ENCODE measurements at regions not wholly inside any gene's neighbourhood (a gene's known extent, or its start where the extent isn't known, plus 50 kb on each side); places are given as distances from the start of the nearest gene placed in this dataset.

GRCh38 chr10:2262878-2263277 is 525.6 kb upstream of the ADARB2 start:
- H3K27ac ChIP-seq (ENCODE audit: insufficient read depth, low read length): no peak overlapping the region
- H3K23ac ChIP-seq (ENCODE audit: low read depth, low read length): no peak overlapping the region
- H2BK5ac ChIP-seq (ENCODE audit: low read depth, low read length, poor library complexity, severe bottlenecking): no peak overlapping the region
- dilution Hi-C loops (cut with HindIII; ENCODE audit: low sequenced_read_pairs, unreplicated experiment): no loop called here
- no peak overlapping the region for H3K9ac ChIP-seq (ENCODE audit: low read depth, low read length)
- no TSS peak for BruUV-seq (replicated peaks)
- H4K8ac ChIP-seq (ENCODE audit: low read depth in 2 of 2, low read length in 2 of 2): no peak overlapping the region
- no peak overlapping the region for H2BK120ac ChIP-seq (ENCODE audit: low read depth, low read length)
- H2AFZ ChIP-seq (replicated peaks; ENCODE audit: low read length, poor library complexity): no peak overlapping the region
- ChIA-PET POLR2A (ENCODE audit: unreplicated experiment) (no interaction called here), CTCF (no interaction called here)
- no peaks in the 10 kb centered on the region for H4K20me1 ChIP-seq (ENCODE audit: insufficient read depth, low read length)
- no peak for TF ChIP-seq USF2 (IDR thresholded peaks at IDR 0.05; ENCODE audit: low read depth, low read length)
- H2AK5ac ChIP-seq (ENCODE audit: low read depth, low read length): no peak overlapping the region
- no CpG with 5 or more reads among the region's 4 CpGs for WGBS, 2 experiments (ENCODE audit: extremely low coverage in 2 of 2, insufficient read length in 1 of 2)
- no peak overlapping the region for H2AK9ac ChIP-seq (replicated peaks; ENCODE audit: low read depth, low read length, poor library complexity)
- in situ Hi-C loops (cut with MboI; ENCODE audit: low sequenced_read_pairs): no loop called here
- no peak overlapping the region for H3K4me3 ChIP-seq (ENCODE audit: insufficient read depth, low read depth, low read length)
- no peaks in the 10 kb centered on the region for H3K4me1 ChIP-seq (ENCODE audit: control insufficient read depth, insufficient read depth, low read length)
- H3K56ac ChIP-seq (ENCODE audit: extremely low read depth, insufficient read depth, low read length): no peak overlapping the region
- H3K36me3 ChIP-seq (ENCODE audit: control insufficient read depth, insufficient read depth, low read length): no peaks in the 10 kb centered on the region
- H3K9me3 ChIP-seq (ENCODE audit: control insufficient read depth, insufficient read depth, low read length): peaks cover 11% of the 10 kb centered on the region
- H3K79me1 ChIP-seq (ENCODE audit: low read depth in 1 of 2, low read length in 2 of 2): no peaks in the 10 kb centered on the region
- no peaks in the 10 kb centered on the region for H3K9me1 ChIP-seq (ENCODE audit: insufficient read depth, low read length)
- intact Hi-C loops (cut with micrococcal nuclease): no loop called here
- no peak overlapping the region for H3K4me2 ChIP-seq (ENCODE audit: low read depth, low read length)
- no peak overlapping the region for H3K18ac ChIP-seq (ENCODE audit: low read depth, low read length)
- no peak overlapping the region for H4K91ac ChIP-seq (ENCODE audit: insufficient read depth, low read depth, low read length)
- H3K14ac ChIP-seq (replicated peaks; ENCODE audit: low read depth, low read length): no peak overlapping the region
- H3K4ac ChIP-seq (ENCODE audit: low read depth, low read length): no peak overlapping the region
- no peak overlapping the region for H2BK15ac ChIP-seq (ENCODE audit: low read depth, low read length)
- DNase-seq (no peak), ATAC-seq (ENCODE audit: low read depth) (no peak)
- no peak overlapping the region for H4K5ac ChIP-seq (ENCODE audit: low read depth, low read length)
- no peaks in the 10 kb centered on the region for H3K27me3 ChIP-seq (ENCODE audit: control insufficient read depth, insufficient read depth, low read length)
- H2BK20ac ChIP-seq (ENCODE audit: low read depth, low read length): no peak overlapping the region
